ENCODE measurements at regions not wholly inside any gene's neighbourhood (a gene's known extent, or its start where the extent isn't known, plus 50 kb on each side); places are given as distances from the start of the nearest gene placed in this dataset.

- TF ChIP-seq EZH2phosphoT487 (IDR thresholded peaks at IDR 0.05; ENCODE audit: borderline replicate concordance) (no peak), FOSL1 (IDR thresholded peaks at IDR 0.05; ENCODE audit: low read depth) (no peak), MAX (IDR thresholded peaks at IDR 0.05) (no peak), CEBPB (IDR thresholded peaks at IDR 0.05; ENCODE audit: low read depth) (no peak), SIN3A (IDR thresholded peaks at IDR 0.05; ENCODE audit: low read depth) (no peak), CTCF (IDR thresholded peaks at IDR 0.05 in 2 of 3, conservative IDR thresholded peaks at IDR 0.05 in 1 of 3; ENCODE audit: borderline replicate concordance in 1 of 3, insufficient read depth in 1 of 3, low read depth in 2 of 3, low read length in 2 of 3) (no peak), JUND (IDR thresholded peaks at IDR 0.05) (no peak), SP1 (IDR thresholded peaks at IDR 0.05; ENCODE audit: low read depth) (no peak), ZNF274 (IDR thresholded peaks at IDR 0.05; ENCODE audit: low read depth, low read length) (no peak), REST (IDR thresholded peaks at IDR 0.05; ENCODE audit: low read depth) (no peak), EGR1 (IDR thresholded peaks at IDR 0.05; ENCODE audit: low read depth) (no peak), RAD21 (IDR thresholded peaks at IDR 0.05; ENCODE audit: low read depth) (no peak), TCF7L2 (IDR thresholded peaks at IDR 0.05; ENCODE audit: borderline replicate concordance, extremely low read depth, insufficient read depth, insufficient read length) (no peak)
These were observed 853.8 kb upstream of the MIR17HG start for GRCh38 chr13:90493667-90494066.

All from HCT116 (cell line).